ENCODE measurements at regions not wholly inside any gene's neighbourhood (a gene's known extent, or its start where the extent isn't known, plus 50 kb on each side); places are given as distances from the start of the nearest gene placed in this dataset.

DNA sequence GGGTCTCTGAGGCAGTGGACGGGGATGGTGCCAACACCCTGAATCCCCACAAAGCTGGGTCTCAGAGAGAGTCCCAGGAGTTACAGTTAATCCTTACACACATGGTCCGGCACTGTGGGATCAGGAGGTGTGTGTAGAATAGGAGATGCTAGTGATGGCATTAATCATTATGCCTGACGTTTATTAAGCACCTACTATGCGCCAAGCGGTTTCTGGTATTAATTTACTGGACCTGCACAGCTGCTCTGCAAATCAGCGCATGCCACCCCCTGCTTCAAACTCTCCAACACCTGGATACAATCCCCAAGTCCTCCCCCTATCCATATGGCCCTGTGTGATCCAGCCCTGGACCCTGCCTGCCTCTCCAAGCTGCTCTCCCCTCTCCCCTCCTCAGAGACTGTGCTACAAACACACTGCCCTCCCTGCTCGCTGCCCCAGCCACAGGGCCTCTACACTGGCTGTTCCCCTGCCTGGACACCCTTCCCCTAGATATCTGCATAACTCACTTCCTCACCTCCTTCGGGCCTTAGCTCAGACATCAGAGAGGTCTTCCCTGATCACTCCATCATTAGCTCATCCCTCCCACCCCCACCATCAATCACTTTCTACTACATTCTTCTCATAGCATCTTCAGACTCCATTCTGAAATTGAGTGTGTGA lies 86.0 kb downstream of the RFLNA start:
- no peak for DNase-seq (ENCODE audit: low spot score)
- no peak for ATAC-seq (ENCODE audit: low FRiP score)
- TF ChIP-seq, protein P1, sequence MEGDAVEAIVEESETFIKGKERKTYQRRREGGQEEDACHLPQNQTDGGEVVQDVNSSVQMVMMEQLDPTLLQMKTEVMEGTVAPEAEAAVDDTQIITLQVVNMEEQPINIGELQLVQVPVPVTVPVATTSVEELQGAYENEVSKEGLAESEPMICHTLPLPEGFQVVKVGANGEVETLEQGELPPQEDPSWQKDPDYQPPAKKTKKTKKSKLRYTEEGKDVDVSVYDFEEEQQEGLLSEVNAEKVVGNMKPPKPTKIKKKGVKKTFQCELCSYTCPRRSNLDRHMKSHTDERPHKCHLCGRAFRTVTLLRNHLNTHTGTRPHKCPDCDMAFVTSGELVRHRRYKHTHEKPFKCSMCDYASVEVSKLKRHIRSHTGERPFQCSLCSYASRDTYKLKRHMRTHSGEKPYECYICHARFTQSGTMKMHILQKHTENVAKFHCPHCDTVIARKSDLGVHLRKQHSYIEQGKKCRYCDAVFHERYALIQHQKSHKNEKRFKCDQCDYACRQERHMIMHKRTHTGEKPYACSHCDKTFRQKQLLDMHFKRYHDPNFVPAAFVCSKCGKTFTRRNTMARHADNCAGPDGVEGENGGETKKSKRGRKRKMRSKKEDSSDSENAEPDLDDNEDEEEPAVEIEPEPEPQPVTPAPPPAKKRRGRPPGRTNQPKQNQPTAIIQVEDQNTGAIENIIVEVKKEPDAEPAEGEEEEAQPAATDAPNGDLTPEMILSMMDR (IDR thresholded peaks at IDR 0.05) = no peak

DNA sequence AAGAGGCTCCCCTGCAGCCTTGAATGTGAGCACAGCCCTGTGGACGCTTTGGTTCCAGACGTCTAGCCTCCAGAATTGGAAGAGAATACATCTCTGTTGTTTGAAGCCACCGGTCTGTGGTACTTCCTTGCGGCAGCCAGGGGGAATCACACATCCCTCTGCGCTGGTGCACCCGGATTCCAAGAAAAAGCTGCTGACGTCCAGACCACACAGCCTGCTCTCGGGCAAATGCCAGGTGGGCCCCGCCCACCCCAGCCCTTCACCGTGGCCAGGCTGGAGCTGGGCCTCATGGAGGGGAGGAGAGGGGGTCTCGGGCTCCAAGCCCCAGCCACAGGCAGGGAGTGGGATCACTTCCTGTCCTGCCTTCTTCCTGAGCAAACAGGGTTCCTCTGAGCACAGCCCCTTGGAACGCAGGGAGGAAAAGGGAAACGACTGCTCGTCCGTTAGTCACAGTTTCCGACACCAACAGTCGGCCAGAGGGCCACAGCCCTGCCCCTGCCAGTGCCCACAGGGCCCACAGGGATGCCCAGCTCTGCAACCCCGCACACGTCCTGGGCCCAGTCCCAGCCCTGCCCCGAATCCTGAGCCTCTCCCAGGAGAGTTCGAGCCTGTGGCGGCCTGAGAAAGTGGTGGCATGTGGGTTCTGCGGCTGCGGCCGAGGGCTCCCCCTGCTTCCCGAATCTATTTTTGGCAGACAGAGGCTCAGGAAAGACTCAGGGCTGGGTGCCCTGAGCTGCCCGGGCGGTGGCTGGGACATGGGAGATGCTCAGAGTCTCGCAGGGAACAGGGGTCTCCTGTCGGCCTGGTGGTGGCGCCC lies 85.3 kb downstream of the RFLNA start:
- DNase-seq (ENCODE audit: low spot score) (no peak), ATAC-seq (ENCODE audit: low FRiP score) (peak; percentile 66)
- TF ChIP-seq, protein P1 (IDR thresholded peaks at IDR 0.05) = peak in 2 of 3 donors; percentile 18 to 58

DNA sequence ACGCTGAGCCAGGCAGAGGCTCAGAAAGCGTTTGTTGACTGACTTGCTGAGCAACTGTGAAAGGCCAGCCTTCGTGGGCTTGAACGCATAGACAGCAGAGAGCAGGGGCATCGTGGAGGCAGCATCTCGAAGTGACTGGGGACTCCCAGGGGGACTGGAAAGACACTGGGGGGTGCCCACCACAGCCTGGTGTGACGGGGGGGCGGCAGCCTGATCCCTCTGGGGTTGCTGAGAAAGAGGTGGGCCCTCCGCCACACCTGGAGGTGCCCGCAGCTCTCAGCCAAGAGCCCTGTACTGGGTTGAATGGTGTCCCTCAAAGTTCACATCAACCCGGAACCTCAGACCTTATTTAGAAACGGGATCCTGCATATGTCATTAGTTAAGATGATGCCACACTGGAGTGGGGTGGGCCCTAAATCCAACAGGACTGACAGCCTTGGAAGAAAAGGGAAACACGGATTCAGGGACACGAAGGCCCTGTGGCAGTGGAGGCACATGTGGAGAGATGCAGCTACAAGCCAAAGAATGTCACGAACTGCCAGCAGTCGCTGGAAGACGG lies 84.6 kb downstream of the RFLNA start:
- DNase-seq (ENCODE audit: low spot score) (no peak), ATAC-seq (ENCODE audit: low FRiP score) (no peak)

DNA sequence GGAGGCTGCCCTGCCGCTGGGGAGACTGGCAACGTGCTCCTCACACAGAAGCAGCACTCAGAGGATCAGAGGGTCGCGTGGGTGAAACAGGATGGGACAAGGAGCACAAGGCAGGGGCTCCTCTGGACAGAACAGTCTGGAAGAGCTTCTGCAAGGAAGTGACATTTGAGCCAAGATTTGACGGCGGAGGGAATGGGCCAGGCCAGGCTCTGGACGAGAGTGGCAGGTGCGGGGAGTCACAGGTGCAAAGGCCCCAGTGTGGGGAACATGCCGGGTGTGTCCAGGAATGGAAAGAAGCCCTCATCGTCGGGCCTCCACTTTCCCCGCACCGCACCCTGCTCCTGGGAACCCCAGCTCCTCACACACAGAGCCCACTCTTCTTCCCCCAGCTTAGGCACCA lies 84.0 kb downstream of the RFLNA start:
- DNase-seq (ENCODE audit: low spot score) = no peak
- ATAC-seq (ENCODE audit: low FRiP score) = no peak
- TF ChIP-seq, protein P1 (IDR thresholded peaks at IDR 0.05) = no peak

More for the DNA sequence above, 84.6 kb downstream of the RFLNA start:
- TF ChIP-seq, protein P1 (IDR thresholded peaks at IDR 0.05) = no peak

DNA sequence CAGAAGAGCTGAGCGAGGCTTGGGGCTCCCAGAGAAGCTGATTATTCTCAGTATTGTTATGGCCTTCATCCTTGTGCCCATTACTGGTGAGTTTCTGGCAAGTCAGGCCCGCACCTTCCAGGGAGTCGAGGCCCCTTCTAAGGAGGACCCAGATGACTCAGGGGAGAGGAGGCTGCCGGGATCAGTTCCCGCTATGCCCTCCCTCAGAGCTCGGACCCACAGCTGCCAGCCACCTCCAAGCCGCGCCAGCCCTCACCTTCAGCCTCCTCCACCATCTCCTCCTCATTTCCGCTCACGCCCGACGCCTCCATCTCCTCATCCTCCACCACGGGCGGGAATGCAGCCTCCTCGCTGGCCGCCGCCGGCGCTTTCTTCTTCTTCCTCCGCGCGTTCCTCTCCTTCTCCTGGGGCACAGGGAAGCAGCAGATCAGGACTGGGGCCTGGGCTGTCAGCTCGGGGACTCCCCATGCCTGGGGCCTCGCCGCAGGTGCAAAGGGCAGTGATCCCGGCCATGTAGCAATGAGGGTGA lies 83.2 kb downstream of the RFLNA start:
- TF ChIP-seq, protein P1 (IDR thresholded peaks at IDR 0.05) = no peak
- peak; percentile 9 for ATAC-seq (ENCODE audit: low FRiP score)
- DNase-seq (ENCODE audit: low spot score) = no peak

DNA sequence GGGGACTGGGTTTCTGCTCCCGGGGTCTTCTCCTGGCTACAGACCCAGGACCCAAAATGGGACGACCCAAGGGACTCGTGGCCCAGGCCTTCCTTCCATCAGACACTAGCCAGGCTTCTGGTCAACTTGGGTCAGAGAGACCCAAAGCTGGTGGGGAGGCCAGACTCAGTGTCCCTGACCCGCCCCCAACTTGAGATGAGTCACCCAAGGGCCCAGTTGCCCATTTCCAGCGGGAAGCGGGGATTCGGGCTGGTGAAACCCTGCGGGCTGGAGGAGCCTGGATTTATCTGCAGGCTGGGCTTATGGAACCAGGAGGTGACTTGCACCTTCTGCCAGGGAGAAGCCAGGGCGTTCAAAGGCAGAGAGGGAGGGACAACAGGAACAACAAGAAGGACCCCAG lies 81.5 kb downstream of the RFLNA start:
- no peak for ATAC-seq (ENCODE audit: low FRiP score)
- DNase-seq (ENCODE audit: low spot score) = no peak
- TF ChIP-seq, protein P1 (IDR thresholded peaks at IDR 0.05) = no peak

Data from omental fat pad (tissue), 3 donors.